Erythroblast (primary cell): ENCODE measurements at regions not wholly inside any gene's neighbourhood (a gene's known extent, or its start where the extent isn't known, plus 50 kb on each side); places are given as distances from the start of the nearest gene placed in this dataset.

ENCODE experiments used
- GATA1 ChIP-seq: IDR thresholded peaks from 2 replicates; pipeline ENCODE4 v1.6.1; 2011; ENCODE audit warnings: low read depth, mild to moderate bottlenecking, control low read depth, low read length, moderate library complexity
- POLR2A ChIP-seq: IDR thresholded peaks from 2 replicates; pipeline ENCODE4 v1.6.1; 2011; ENCODE audit warnings: mild to moderate bottlenecking, low read length

- TF ChIP-seq POLR2A (no peak), GATA1 (no peak)
These were observed 335.0 kb upstream of the GLI3 start for GRCh38 chr7:42572056-42572455.
